Loucy (cell line): ENCODE measurements at regions not wholly inside any gene's neighbourhood (a gene's known extent, or its start where the extent isn't known, plus 50 kb on each side); places are given as distances from the start of the nearest gene placed in this dataset.
"Not testable (repeated sequence)": the region's sequence is repeated elsewhere in the genome, so short reads cannot be mapped to it uniquely, and the experiment has no call there.

Experiments
- H2AFZ ChIP-seq: fragments of 200-600 bp; sonication (generic); 2 replicates; pipeline ENCODE4 v1.6.0; 2016; ENCODE audit warnings: antibody characterized with exemption, mild to moderate bottlenecking, low read length, moderate library complexity
- H3F3A ChIP-seq: fragments of 200-600 bp; 2 replicates; pipeline ENCODE4 v1.6.0; 2016; ENCODE audit warnings: antibody characterized with exemption, low read depth, mild to moderate bottlenecking
- H3K27me3 ChIP-seq: fragments of 200-600 bp; sonication (generic); 2 replicates; pipeline ENCODE4 v1.6.1; 2014; ENCODE audit warnings: low read length, mild to moderate bottlenecking; ENCODE audit not compliant: insufficient read depth, poor library complexity, severe bottlenecking
- H3K36me3 ChIP-seq: fragments of 200-600 bp; sonication (generic); 2 replicates; pipeline ENCODE4 v1.6.1; 2016; ENCODE audit warnings: low read length; ENCODE audit not compliant: insufficient read depth
- H3K4me1 ChIP-seq: fragments of 200-600 bp; sonication (generic); 2 replicates; pipeline ENCODE4 v1.5.1; 2014; ENCODE audit warnings: low read length, mild to moderate bottlenecking; ENCODE audit not compliant: insufficient read depth, poor library complexity, severe bottlenecking
- H3K4me2 ChIP-seq: fragments of 200-600 bp; sonication (generic); 2 replicates; pipeline ENCODE4 v1.6.0; 2014; ENCODE audit warnings: antibody characterized with exemption, low read length, low read depth, mild to moderate bottlenecking; ENCODE audit not compliant: poor library complexity, severe bottlenecking
- H3K4me3 ChIP-seq: fragments of 200-600 bp; sonication (generic); 2 replicates; pipeline ENCODE4 v1.5.1; 2014; ENCODE audit warnings: low read length, mild to moderate bottlenecking, mixed read lengths; ENCODE audit not compliant: poor library complexity, severe bottlenecking
- H3K79me2 ChIP-seq: fragments of 200-600 bp; sonication (generic); 2 replicates; pipeline ENCODE4 v1.6.1; 2014; ENCODE audit warnings: low read length; ENCODE audit not compliant: insufficient read depth
- H3K9ac ChIP-seq: fragments of 200-600 bp; sonication (generic); 2 replicates; pipeline ENCODE4 v1.6.0; 2014; ENCODE audit warnings: mild to moderate bottlenecking, low read depth, low read length, moderate library complexity; ENCODE audit not compliant: poor library complexity, severe bottlenecking
- H3K9me2 ChIP-seq: fragments of 200-600 bp; sonication (generic); replicated peaks from 2 replicates; pipeline ENCODE4 v1.6.1; 2016; ENCODE audit warnings: low read depth, low read length, mixed read lengths
- H3K9me3 ChIP-seq: fragments of 200-600 bp; sonication (generic); 2 replicates; pipeline ENCODE4 v1.6.1; 2014; ENCODE audit warnings: mild to moderate bottlenecking, antibody characterized with exemption, low read length, low read depth; ENCODE audit not compliant: insufficient read depth
- H4K20me1 ChIP-seq: fragments of 200-600 bp; sonication (generic); 2 replicates; pipeline ENCODE4 v1.6.0; 2014; ENCODE audit warnings: antibody characterized with exemption, low read length, mild to moderate bottlenecking; ENCODE audit not compliant: insufficient read depth, poor library complexity, severe bottlenecking
- EZH2phosphoT487 ChIP-seq: fragments of 200-600 bp; IDR thresholded peaks from 2 replicates; pipeline ENCODE4 v1.6.1; 2018; ENCODE audit warnings: antibody characterized with exemption, mild to moderate bottlenecking, moderate library complexity, borderline replicate concordance
- TF ChIP-seq, protein P1 (sequence below): fragments of 200-600 bp; sonication (generic); conservative IDR thresholded peaks from 2 replicates; pipeline ENCODE4 v1.5.1; 2014; ENCODE audit warnings: mild to moderate bottlenecking, antibody characterized with exemption, low read length

DNA sequence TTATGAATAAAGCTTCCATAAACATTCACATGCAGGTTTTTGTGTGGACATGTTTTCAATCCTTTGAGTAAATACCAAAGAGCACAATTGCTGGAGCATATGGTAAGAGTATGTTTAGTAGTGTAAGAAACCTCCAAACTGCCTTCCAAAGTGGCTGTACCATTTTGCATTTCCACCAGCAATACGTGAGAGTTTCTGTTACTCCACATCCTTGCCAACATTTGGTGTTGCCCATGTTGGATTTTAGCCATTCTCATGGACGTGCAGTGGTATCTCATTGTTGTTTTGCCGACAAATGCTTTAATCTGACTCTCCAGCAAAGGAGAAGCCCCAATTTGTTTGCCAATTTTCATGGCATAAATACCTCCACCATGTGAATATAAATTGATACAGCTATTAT, 103.9 kb upstream of the TMEM45B start:
- Histone ChIP-seq H3K4me3 (no peak overlapping the region), H3F3A (no peaks in the 10 kb centered on the region), H3K36me3 (no peaks in the 10 kb centered on the region), H3K9ac (no peak overlapping the region), H4K20me1 (no peaks in the 10 kb centered on the region), H3K4me2 (no peak overlapping the region), H3K4me1 (no peaks in the 10 kb centered on the region), H2AFZ (no peak overlapping the region), H3K9me2 (no peaks in the 10 kb centered on the region), H3K9me3 (no peaks in the 10 kb centered on the region), H3K27me3 (no peaks in the 10 kb centered on the region), H3K79me2 (no peaks in the 10 kb centered on the region)
- TF ChIP-seq EZH2phosphoT487 = no peak
- TF ChIP-seq, protein P1, sequence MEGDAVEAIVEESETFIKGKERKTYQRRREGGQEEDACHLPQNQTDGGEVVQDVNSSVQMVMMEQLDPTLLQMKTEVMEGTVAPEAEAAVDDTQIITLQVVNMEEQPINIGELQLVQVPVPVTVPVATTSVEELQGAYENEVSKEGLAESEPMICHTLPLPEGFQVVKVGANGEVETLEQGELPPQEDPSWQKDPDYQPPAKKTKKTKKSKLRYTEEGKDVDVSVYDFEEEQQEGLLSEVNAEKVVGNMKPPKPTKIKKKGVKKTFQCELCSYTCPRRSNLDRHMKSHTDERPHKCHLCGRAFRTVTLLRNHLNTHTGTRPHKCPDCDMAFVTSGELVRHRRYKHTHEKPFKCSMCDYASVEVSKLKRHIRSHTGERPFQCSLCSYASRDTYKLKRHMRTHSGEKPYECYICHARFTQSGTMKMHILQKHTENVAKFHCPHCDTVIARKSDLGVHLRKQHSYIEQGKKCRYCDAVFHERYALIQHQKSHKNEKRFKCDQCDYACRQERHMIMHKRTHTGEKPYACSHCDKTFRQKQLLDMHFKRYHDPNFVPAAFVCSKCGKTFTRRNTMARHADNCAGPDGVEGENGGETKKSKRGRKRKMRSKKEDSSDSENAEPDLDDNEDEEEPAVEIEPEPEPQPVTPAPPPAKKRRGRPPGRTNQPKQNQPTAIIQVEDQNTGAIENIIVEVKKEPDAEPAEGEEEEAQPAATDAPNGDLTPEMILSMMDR = no peak

DNA sequence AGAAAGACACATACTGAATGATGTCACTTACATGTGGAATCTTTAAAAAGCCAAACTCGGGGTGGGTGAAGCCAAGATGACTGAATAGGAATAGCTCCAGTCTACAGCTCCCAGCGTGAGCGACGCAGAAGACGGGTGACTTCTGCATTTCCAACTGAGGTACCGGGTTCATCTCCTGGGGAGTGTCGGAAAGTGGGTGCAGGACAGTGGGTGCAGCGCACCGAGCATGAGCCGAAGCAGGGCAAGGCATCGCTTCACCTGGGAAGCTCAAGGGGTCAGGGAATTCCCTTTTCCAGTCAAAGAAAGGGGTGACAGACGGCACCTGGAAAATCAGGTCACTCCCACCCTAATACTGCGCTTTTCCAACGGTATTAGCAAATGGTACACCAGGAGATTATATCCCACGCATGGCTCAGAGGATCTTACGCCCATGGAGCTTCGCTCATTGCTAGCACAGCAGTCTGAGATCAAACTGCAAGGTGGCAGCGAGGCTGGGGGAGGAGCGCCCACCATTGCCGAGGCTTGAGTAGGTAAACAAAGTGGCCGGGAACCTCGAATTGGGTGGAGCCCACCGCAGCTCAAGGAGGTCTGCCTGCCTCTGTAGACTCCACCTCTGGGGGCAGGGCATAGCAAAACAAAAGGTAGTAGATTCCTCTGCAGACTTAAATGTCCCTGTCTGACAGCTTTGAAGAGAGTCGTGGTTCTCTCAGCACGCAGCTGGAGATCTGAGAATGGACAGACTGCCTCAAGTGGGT, 103.0 kb upstream of the TMEM45B start:
- not testable (repeated sequence) for H3K27me3 ChIP-seq, H3K9me2 ChIP-seq, H3K36me3 ChIP-seq, H3K9ac ChIP-seq, H3K4me3 ChIP-seq, H4K20me1 ChIP-seq, H2AFZ ChIP-seq, H3K4me2 ChIP-seq, H3K9me3 ChIP-seq, H3F3A ChIP-seq, H3K4me1 ChIP-seq, H3K79me2 ChIP-seq

DNA sequence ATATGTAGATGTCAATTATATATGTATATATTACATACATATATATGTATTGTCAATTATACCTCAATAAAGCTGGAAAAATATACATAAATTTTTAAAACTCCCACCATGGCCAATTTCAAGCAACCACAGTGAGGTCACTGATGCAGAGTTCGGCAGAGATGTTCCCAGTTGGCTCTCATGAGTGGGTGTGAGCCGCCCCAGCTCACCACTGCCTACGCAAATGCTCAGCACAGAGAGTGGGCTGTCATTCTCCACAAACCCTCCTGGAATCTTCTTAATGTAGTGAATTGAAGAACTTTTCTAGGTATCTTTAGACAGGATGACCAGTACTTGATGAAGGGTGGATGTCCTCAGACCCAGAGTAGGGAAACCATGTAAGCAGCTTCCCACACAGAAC, 96.6 kb upstream of the TMEM45B start:
- Histone ChIP-seq H2AFZ (no peak overlapping the region), H3F3A (no peaks in the 10 kb centered on the region), H3K79me2 (no peaks in the 10 kb centered on the region), H3K4me1 (no peaks in the 10 kb centered on the region), H4K20me1 (no peaks in the 10 kb centered on the region), H3K9me2 (no peaks in the 10 kb centered on the region), H3K9ac (no peak overlapping the region), H3K36me3 (no peaks in the 10 kb centered on the region), H3K27me3 (no peaks in the 10 kb centered on the region), H3K9me3 (no peaks in the 10 kb centered on the region), H3K4me2 (no peak overlapping the region), H3K4me3 (no peak overlapping the region)
- TF ChIP-seq EZH2phosphoT487 = no peak
- TF ChIP-seq, protein P1 = no peak

DNA sequence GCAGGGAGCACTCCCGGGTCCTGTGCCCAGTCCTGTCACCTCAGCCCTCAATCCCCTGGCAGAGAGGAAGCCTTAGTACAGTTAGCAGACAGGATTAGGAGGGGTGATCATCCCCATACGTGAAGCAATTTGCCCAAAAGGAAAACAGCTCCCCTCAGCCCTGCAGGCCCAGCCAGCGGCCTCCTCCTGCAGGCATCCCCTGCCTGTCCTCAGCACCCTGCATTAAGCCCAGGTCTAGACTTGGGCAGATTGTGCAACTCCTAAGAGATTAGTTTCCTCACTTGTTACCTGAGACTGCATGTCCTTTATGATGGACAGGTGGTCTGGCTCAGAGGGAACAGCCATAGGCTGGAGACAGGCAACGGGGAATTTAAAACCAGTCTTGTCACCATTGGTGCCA, 95.5 kb upstream of the TMEM45B start:
- Histone ChIP-seq H3K4me2 (no peak overlapping the region), H3K4me1 (no peaks in the 10 kb centered on the region), H3K9me3 (no peaks in the 10 kb centered on the region), H2AFZ (no peak overlapping the region), H3K9ac (no peak overlapping the region), H3K79me2 (no peaks in the 10 kb centered on the region), H4K20me1 (no peaks in the 10 kb centered on the region), H3K36me3 (no peaks in the 10 kb centered on the region), H3K4me3 (no peak overlapping the region), H3F3A (no peaks in the 10 kb centered on the region), H3K27me3 (no peaks in the 10 kb centered on the region), H3K9me2 (no peaks in the 10 kb centered on the region)
- TF ChIP-seq, protein P1 = no peak
- no peak for TF ChIP-seq EZH2phosphoT487
